Endodermal cell (in vitro differentiated cells): ENCODE measurements at regions not wholly inside any gene's neighbourhood (a gene's known extent, or its start where the extent isn't known, plus 50 kb on each side); places are given as distances from the start of the nearest gene placed in this dataset.

Experiments used
- DNase-seq: peaks from one replicate; pipeline ENCODE4 v3.0.0-alpha.2; 2017
- H3K27ac ChIP-seq: 2 replicates; pipeline ENCODE4 v1.5.1; 2013; ENCODE audit warnings: mild to moderate bottlenecking, low read depth, low read length, moderate library complexity
- H3K27me3 ChIP-seq: 2 replicates; pipeline ENCODE4 v1.6.1; 2013; ENCODE audit warnings: mild to moderate bottlenecking, low read length, moderate library complexity; ENCODE audit not compliant: insufficient read depth, control insufficient read depth, poor library complexity, severe bottlenecking
- H3K36me3 ChIP-seq: 2 replicates; pipeline ENCODE4 v1.7.0; 2013; ENCODE audit warnings: mild to moderate bottlenecking, low read length, moderate library complexity; ENCODE audit not compliant: control insufficient read depth, insufficient read depth
- H3K4me1 ChIP-seq: one replicate; pipeline ENCODE4 v1.7.0; 2013; ENCODE audit warnings: low read length; ENCODE audit not compliant: control insufficient read depth, insufficient read depth
- H3K4me3 ChIP-seq: 2 replicates; pipeline ENCODE4 v1.5.1; 2013; ENCODE audit warnings: mild to moderate bottlenecking, low read length, moderate library complexity
- H3K9ac ChIP-seq: 2 replicates; pipeline ENCODE4 v1.6.1; 2013; ENCODE audit warnings: mild to moderate bottlenecking, low read length, moderate library complexity; ENCODE audit not compliant: poor library complexity, severe bottlenecking; ENCODE audit errors: extremely low read depth
- H3K9me3 ChIP-seq: 2 replicates; pipeline ENCODE4 v1.6.1; 2013; ENCODE audit warnings: mild to moderate bottlenecking, low read length, moderate library complexity; ENCODE audit not compliant: control insufficient read depth
- H3K27ac Mint-ChIP-seq: 2 replicates; pipeline ENCODE4 v1.8.0; 2020; ENCODE audit warnings: mixed read lengths
- H3K27me3 Mint-ChIP-seq: 2 replicates; pipeline ENCODE4 v1.8.0; 2021; ENCODE audit warnings: mild to moderate bottlenecking, mixed read lengths; ENCODE audit not compliant: insufficient read depth
- H3K36me3 Mint-ChIP-seq: 2 replicates; pipeline ENCODE4 v1.8.0; 2020; ENCODE audit warnings: low read depth, mixed read lengths
- H3K4me1 Mint-ChIP-seq: 2 replicates; pipeline ENCODE4 v1.8.0; 2020; ENCODE audit warnings: mixed read lengths
- H3K4me3 Mint-ChIP-seq: 2 replicates; pipeline ENCODE4 v1.8.0; 2020; ENCODE audit warnings: mild to moderate bottlenecking, moderate library complexity, mixed read lengths
- H3K9me3 Mint-ChIP-seq: 2 replicates; pipeline ENCODE4 v1.8.0; 2020; ENCODE audit warnings: mild to moderate bottlenecking, mixed read lengths
- CTCF ChIP-seq: fragments of 200-600 bp; sonication (generic); conservative IDR thresholded peaks from 2 replicates; pipeline ENCODE4 v1.5.0; 2021; ENCODE audit warnings: antibody characterized with exemption, mild to moderate bottlenecking
- WGBS, 2 experiments: methylation state at CpG; one replicate each; pipeline versions ENCODE4 v1.1.5 to v1.1.7; 2013; ENCODE audit warnings: missing lambda C conversion rate in 2 of 2, mixed read lengths in 1 of 2; ENCODE audit not compliant: insufficient coverage in 1 of 2, insufficient read length in 1 of 2; 5-methylcytosine and 5-hydroxymethylcytosine counted together

- Histone ChIP-seq H3K4me3 (no peak overlapping the region), H3K9ac (no peak overlapping the region), H3K27me3 (no peaks in the 10 kb centered on the region), H3K36me3 (no peaks in the 10 kb centered on the region), H3K27ac (no peak overlapping the region), H3K4me1 (peaks cover 22% of the 10 kb centered on the region), H3K9me3 (no peaks in the 10 kb centered on the region)
- peak overlapping the region; percentile 81 for H3K27ac Mint-ChIP-seq
- peak; percentile 71 for DNase-seq
- peak overlapping the region; percentile 4 for H3K4me3 Mint-ChIP-seq
- no peak for TF ChIP-seq CTCF
- H3K36me3 Mint-ChIP-seq: no peaks in the 10 kb centered on the region
- WGBS, 2 experiments: 32 to 55% methylated on average over 4 to 10 of the region's 10 CpGs
- no peaks in the 10 kb centered on the region for H3K27me3 Mint-ChIP-seq
- H3K4me1 Mint-ChIP-seq: peaks cover 48% of the 10 kb centered on the region
- peaks cover 16% of the 10 kb centered on the region for H3K9me3 Mint-ChIP-seq
Measured at GRCh38 chr10:28810057-28810870, 132.9 kb downstream of the BAMBI start.

- Histone ChIP-seq H3K27me3 (no peaks in the 10 kb centered on the region), H3K36me3 (no peaks in the 10 kb centered on the region), H3K9ac (no peak overlapping the region), H3K4me3 (no peak overlapping the region), H3K27ac (no peak overlapping the region), H3K9me3 (no peaks in the 10 kb centered on the region), H3K4me1 (peaks cover 19% of the 10 kb centered on the region)
- Mint-ChIP-seq H3K36me3 (no peaks in the 10 kb centered on the region), H3K9me3 (peaks cover 20% of the 10 kb centered on the region), H3K4me1 (peaks cover 39% of the 10 kb centered on the region), H3K27ac (no peak overlapping the region), H3K27me3 (no peaks in the 10 kb centered on the region), H3K4me3 (no peak overlapping the region)
- TF ChIP-seq CTCF: no peak
- 77 to 85% methylated on average over 7 to 9 of the region's 9 CpGs for WGBS, 2 experiments
- peak; percentile 17 for DNase-seq
Measured at GRCh38 chr10:28811639-28812349, 134.5 kb downstream of the BAMBI start.

- TF ChIP-seq CTCF: no peak
- no peak overlapping the region for H3K4me3 ChIP-seq
- no peak for DNase-seq
- peaks cover 31% of the 10 kb centered on the region for H3K4me1 Mint-ChIP-seq
- H3K27ac ChIP-seq: no peak overlapping the region
- no peak overlapping the region for H3K9ac ChIP-seq
- H3K36me3 ChIP-seq: no peaks in the 10 kb centered on the region
- H3K27me3 ChIP-seq: no peaks in the 10 kb centered on the region
- H3K4me3 Mint-ChIP-seq: no peak overlapping the region
- no peaks in the 10 kb centered on the region for H3K27me3 Mint-ChIP-seq
- no peaks in the 10 kb centered on the region for H3K36me3 Mint-ChIP-seq
- peaks cover 20% of the 10 kb centered on the region for H3K9me3 Mint-ChIP-seq
- no peak overlapping the region for H3K27ac Mint-ChIP-seq
- WGBS, 2 experiments: 67 to 72% methylated on average over 6 to 11 of the region's 11 CpGs
- no peaks in the 10 kb centered on the region for H3K9me3 ChIP-seq
- peaks cover 16% of the 10 kb centered on the region for H3K4me1 ChIP-seq
Measured at GRCh38 chr10:28812384-28813372, 135.4 kb downstream of the BAMBI start.
